Stomach (tissue), 4 donors: ENCODE measurements at regions not wholly inside any gene's neighbourhood (a gene's known extent, or its start where the extent isn't known, plus 50 kb on each side); places are given as distances from the start of the nearest gene placed in this dataset.

ENCODE experiments used
- EP300 ChIP-seq: sonication (generic); formaldehyde crosslinking; IDR thresholded peaks from one replicate; pipeline ENCODE4 v1.6.1; 2017; ENCODE audit warnings: antibody characterized with exemption
- POLR2A ChIP-seq, 4 donors: fragments of 450-650 bp; IDR thresholded peaks; one replicate each; pipeline ENCODE4 v1.6.1; 2016; ENCODE audit warnings: antibody characterized with exemption in 4 of 4, control low read depth in 2 of 4, mild to moderate bottlenecking in 1 of 4, moderate library complexity in 1 of 4
- POLR2AphosphoS5 ChIP-seq, 3 donors: sonication (generic); formaldehyde crosslinking; IDR thresholded peaks; one replicate each; pipeline ENCODE4 v1.6.1; 2016; ENCODE audit warnings: antibody characterized with exemption in 3 of 3
- TF ChIP-seq, protein P1 (sequence below), 7 experiments: fragments of 450-650 bp in 4 of 7; fragments of 200-600 bp in 3 of 7; sonication (generic) in 3 of 7; IDR thresholded peaks; one replicate each; pipeline ENCODE4 v1.5.1; 2016 to 2019; ENCODE audit warnings: antibody characterized with exemption in 7 of 7, control low read depth in 2 of 7, mild to moderate bottlenecking in 1 of 7

DNA sequence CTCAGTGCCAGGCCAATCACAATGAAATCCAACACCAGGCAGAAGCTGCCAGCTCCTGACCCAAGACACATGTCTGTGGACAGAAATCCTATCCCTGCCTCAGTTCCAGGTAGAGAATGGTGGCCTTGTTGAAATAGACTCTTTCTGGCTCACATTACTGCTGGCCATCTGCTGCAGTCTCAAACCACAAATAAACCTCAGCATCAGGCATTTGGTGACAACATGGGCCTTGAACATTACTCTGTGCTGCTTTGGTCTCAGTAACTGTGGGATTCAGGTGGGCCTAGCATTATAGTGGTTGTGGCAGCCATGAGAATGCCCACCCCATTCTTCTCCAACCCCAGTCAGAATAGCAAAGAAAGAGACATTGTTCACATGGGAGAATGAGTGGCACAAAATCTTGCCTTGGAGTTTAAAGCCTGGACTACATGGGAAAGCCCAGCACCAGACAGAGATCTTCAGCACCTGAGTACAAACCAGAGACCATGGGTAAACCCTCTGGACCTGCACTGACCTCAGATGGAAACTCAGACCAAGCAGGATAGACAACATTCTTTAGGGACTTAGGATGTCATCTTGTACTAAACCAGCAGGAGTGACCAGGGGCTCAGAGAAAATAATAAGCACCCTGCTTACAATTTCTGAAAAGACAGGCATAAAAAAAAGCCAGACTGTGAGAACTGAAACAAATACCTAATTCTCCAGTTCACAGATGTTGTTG is 50.4 kb upstream of the TRAM1L1 start:
- TF ChIP-seq POLR2A (IDR thresholded peaks at IDR 0.05) (no peak), EP300 (no peak), POLR2AphosphoS5 (IDR thresholded peaks at IDR 0.05) (no peak)
- TF ChIP-seq, protein P1, sequence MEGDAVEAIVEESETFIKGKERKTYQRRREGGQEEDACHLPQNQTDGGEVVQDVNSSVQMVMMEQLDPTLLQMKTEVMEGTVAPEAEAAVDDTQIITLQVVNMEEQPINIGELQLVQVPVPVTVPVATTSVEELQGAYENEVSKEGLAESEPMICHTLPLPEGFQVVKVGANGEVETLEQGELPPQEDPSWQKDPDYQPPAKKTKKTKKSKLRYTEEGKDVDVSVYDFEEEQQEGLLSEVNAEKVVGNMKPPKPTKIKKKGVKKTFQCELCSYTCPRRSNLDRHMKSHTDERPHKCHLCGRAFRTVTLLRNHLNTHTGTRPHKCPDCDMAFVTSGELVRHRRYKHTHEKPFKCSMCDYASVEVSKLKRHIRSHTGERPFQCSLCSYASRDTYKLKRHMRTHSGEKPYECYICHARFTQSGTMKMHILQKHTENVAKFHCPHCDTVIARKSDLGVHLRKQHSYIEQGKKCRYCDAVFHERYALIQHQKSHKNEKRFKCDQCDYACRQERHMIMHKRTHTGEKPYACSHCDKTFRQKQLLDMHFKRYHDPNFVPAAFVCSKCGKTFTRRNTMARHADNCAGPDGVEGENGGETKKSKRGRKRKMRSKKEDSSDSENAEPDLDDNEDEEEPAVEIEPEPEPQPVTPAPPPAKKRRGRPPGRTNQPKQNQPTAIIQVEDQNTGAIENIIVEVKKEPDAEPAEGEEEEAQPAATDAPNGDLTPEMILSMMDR (IDR thresholded peaks at IDR 0.05) = no peak
